Cardiac muscle cell (in vitro differentiated cells and primary cell): ENCODE measurements at regions not wholly inside any gene's neighbourhood (a gene's known extent, or its start where the extent isn't known, plus 50 kb on each side); places are given as distances from the start of the nearest gene placed in this dataset.

ENCODE experiments used
- DNase-seq, 2 donors: peaks; one replicate each; pipeline versions ENCODE4 v3.0.0 to v3.0.0-alpha.2; 2010 to 2017; ENCODE audit warnings: low read depth in 1 of 2, low spot score in 1 of 2
- H3K27ac ChIP-seq: fragments of 200-600 bp; sonication (generic); 2 replicates; pipeline ENCODE4 v1.5.1; 2016
- H3K27me3 ChIP-seq: fragments of 200-600 bp; sonication (generic); 2 replicates; pipeline ENCODE4 v1.6.0; 2016; ENCODE audit warnings: control low read depth
- H3K36me3 ChIP-seq: fragments of 200-600 bp; sonication (generic); 2 replicates; pipeline ENCODE4 v1.5.1; 2016; ENCODE audit warnings: control low read depth
- H3K4me1 ChIP-seq: fragments of 200-600 bp; sonication (generic); 2 replicates; pipeline ENCODE4 v1.8.1; 2017; ENCODE audit warnings: low read depth, mild to moderate bottlenecking, mixed run types
- H3K4me3 ChIP-seq: fragments of 200-600 bp; sonication (generic); 2 replicates; pipeline ENCODE4 v1.5.1; 2016; ENCODE audit warnings: mild to moderate bottlenecking
- H3K9me3 ChIP-seq: fragments of 200-600 bp; sonication (generic); 2 replicates; pipeline ENCODE4 v1.5.1; 2017; ENCODE audit warnings: low read depth, mild to moderate bottlenecking, control low read depth
- TF ChIP-seq, protein P1 (sequence below): IDR thresholded peaks from 2 replicates; pipeline ENCODE4 v1.5.1; 2012; ENCODE audit warnings: low read depth, mild to moderate bottlenecking, low read length

DNA sequence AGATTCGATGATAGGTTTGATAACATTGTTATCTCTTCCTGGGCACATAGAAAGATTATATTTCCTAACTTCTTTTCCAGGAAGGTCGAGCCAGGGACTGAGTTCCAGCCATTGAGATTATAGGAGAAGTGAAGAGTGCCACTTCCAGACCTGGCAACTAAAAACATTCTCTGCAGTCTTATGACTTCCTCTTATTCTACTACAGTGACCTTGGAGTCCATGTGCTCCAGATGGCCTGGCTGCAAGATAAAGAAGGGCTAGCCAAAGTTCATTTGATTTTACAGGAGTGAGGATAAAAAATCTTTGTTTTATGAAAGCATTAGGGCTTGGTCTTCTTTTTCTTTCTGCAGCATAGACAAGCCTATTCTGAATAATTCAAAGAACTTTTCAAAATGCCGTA lies 363.0 kb downstream of the FSIP2 start:
- no peak overlapping the region for H3K27ac ChIP-seq
- H3K9me3 ChIP-seq = no peaks in the 10 kb centered on the region
- no peak for DNase-seq
- no peaks in the 10 kb centered on the region for H3K36me3 ChIP-seq
- H3K27me3 ChIP-seq = no peaks in the 10 kb centered on the region
- no peak overlapping the region for H3K4me3 ChIP-seq
- no peaks in the 10 kb centered on the region for H3K4me1 ChIP-seq
- TF ChIP-seq, protein P1, sequence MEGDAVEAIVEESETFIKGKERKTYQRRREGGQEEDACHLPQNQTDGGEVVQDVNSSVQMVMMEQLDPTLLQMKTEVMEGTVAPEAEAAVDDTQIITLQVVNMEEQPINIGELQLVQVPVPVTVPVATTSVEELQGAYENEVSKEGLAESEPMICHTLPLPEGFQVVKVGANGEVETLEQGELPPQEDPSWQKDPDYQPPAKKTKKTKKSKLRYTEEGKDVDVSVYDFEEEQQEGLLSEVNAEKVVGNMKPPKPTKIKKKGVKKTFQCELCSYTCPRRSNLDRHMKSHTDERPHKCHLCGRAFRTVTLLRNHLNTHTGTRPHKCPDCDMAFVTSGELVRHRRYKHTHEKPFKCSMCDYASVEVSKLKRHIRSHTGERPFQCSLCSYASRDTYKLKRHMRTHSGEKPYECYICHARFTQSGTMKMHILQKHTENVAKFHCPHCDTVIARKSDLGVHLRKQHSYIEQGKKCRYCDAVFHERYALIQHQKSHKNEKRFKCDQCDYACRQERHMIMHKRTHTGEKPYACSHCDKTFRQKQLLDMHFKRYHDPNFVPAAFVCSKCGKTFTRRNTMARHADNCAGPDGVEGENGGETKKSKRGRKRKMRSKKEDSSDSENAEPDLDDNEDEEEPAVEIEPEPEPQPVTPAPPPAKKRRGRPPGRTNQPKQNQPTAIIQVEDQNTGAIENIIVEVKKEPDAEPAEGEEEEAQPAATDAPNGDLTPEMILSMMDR = no peak

- Histone ChIP-seq H3K36me3 (no peaks in the 10 kb centered on the region), H3K4me3 (no peak overlapping the region), H3K27me3 (no peaks in the 10 kb centered on the region), H3K27ac (no peak overlapping the region), H3K4me1 (no peaks in the 10 kb centered on the region), H3K9me3 (no peaks in the 10 kb centered on the region)
- DNase-seq = no peak
- TF ChIP-seq, protein P1 = no peak
Measured at GRCh38 chr2:186103276-186103675, 364.7 kb downstream of the FSIP2 start.

DNA sequence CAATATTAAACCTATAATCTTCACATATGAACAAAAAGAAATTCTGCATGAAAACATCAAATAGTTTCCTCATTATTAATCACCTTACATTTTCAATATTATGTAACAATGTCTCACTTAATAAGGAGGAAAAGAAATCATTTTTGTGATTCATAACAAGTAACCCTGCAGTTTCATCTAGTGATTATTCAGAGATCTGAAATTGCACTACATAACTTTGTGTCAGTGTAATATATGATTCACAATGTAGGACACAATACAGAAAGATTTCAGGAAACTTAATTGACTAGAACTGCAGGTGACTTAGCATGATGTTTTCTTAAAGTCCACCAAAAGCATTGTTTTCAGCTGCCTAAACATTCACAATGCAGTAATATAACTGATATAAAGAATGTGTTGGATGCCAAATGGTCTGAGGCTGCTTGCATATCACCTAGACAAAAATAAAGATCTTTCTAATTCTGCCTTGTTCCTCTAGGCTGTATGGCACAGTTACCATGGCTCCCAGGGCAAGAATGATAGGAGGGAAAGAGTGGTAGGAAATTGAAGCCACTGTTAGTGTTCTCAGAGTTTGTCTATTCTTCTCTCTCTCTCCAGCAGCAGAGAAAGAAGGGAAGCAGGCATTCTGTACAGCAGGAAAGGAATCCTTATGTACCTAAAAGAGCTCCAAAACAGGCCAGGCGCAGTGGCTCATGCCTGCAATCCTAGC lies 366.6 kb downstream of the FSIP2 start:
- H3K36me3 ChIP-seq = no peaks in the 10 kb centered on the region
- no peaks in the 10 kb centered on the region for H3K27me3 ChIP-seq
- no peaks in the 10 kb centered on the region for H3K4me1 ChIP-seq
- DNase-seq = no peak
- H3K27ac ChIP-seq = no peak overlapping the region
- TF ChIP-seq, protein P1 = no peak
- H3K4me3 ChIP-seq = no peak overlapping the region
- H3K9me3 ChIP-seq = no peaks in the 10 kb centered on the region

DNA sequence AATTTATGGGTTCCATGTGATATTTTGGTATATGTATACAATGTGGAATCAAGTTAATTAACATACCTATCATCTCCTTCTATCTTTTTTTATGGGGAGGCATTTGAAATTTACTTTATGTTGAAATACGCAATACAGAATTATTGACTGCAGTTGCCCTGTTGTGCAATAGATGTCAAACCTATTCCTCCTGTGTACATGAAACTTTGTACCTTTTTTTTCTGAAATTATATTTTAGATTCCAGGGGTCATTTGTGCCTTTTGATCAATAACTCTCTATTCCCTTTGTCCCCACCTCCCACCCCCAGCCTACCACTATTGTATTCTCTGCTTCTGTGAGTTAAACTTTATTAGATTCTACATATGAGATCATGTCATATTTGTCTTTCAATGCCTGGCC lies 369.9 kb downstream of the FSIP2 start:
- Histone ChIP-seq H3K4me1 (no peaks in the 10 kb centered on the region), H3K9me3 (no peaks in the 10 kb centered on the region)

DNA sequence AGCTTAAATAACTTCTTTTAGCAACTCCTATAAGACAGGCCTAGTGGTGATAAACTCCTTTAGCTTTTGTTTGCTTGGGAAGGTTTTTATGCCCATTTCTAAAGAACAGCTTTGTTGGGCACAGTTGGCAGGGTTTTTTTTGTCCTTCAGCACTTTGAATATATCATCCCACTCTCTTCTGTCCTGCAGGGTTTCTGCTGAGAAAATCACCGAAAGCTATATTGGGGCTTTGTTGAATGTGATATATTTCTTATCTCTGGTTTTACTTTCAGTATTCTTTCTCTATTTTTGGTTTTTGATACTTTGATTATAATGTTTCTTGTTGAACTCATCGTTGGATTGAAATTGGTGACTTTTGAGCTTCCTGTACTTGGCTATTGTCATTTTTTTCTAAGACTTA lies 372.8 kb upstream of the ZC3H15 start:
- H3K27ac ChIP-seq = no peak overlapping the region
- H3K9me3 ChIP-seq = no peaks in the 10 kb centered on the region
- H3K27me3 ChIP-seq = no peaks in the 10 kb centered on the region
- DNase-seq = no peak
- no peaks in the 10 kb centered on the region for H3K4me1 ChIP-seq
- no peaks in the 10 kb centered on the region for H3K36me3 ChIP-seq
- TF ChIP-seq, protein P1 = no peak
- H3K4me3 ChIP-seq = no peak overlapping the region

More for the DNA sequence above, 369.9 kb downstream of the FSIP2 start:
- no peak overlapping the region for H3K4me3 ChIP-seq
- DNase-seq = no peak
- no peak overlapping the region for H3K27ac ChIP-seq
- TF ChIP-seq, protein P1 = no peak
- H3K36me3 ChIP-seq = no peaks in the 10 kb centered on the region
- no peaks in the 10 kb centered on the region for H3K27me3 ChIP-seq
